ENCODE measurements at regions not wholly inside any gene's neighbourhood (a gene's known extent, or its start where the extent isn't known, plus 50 kb on each side); places are given as distances from the start of the nearest gene placed in this dataset.

GRCh38 chr20:52921340-52921739 is 50.8 kb upstream of the TSHZ2 start:
- no peak for DNase-seq

- DNase-seq, result no peak
These were observed 53.8 kb upstream of the TSHZ2 start for GRCh38 chr20:52918311-52918710.

DNA sequence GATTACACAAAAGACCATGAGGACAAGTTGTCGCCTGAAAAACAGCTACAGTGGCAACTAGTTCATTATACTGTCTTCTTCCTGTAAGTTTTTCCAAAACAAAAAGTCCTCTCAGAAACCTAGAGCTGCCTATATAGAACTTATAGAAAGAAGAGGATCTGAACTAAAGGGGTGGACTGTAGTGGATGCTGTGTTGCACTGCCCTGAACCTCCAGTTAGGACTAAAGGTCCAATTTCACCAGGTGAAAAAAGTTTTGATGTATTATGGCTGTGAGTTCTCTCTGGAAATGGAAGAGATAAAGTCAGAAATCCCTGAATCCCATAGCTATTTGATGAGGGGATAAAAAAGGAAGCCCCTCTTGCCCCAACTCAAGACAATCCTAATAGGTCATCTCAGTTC is 56.6 kb upstream of the TSHZ2 start:
- DNase-seq, result no peak

GRCh38 chr20:52914870-52915269 is 57.3 kb upstream of the TSHZ2 start:
- no peak for DNase-seq

DNA sequence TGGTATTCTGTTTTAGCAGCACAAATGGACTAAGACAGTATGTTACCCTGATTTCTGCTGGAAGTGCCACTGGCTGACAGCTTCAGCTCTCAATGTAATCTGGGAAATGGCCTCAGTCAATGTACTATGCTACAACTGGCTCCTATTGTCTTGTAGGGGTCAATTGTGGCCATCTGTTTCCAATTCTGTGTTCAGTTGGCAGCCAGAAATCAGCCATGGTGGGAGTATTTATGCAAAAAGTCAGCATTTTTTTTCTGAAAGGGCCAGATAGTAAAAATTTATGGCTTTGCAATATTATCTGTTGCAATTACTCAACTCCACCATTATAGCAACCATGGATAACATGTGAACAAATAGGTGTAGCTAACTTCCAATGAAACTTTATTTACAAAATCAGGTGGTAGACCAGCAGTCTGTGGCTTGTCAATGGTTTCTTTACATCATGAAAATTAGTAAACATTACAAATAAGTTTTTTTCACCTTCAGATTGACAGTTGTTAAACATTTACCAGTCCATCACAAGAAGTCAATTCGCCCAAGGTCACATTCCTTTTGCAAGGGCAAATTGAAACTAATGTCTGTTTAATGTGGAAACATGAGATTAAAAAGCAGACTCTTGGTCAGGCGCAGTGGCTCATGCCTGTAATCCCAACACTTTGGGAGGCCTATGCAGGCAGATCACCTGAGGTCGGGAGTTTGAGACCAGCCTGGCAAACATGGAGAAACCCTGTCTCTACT is 58.3 kb upstream of the TSHZ2 start:
- no peak for DNase-seq

DNA sequence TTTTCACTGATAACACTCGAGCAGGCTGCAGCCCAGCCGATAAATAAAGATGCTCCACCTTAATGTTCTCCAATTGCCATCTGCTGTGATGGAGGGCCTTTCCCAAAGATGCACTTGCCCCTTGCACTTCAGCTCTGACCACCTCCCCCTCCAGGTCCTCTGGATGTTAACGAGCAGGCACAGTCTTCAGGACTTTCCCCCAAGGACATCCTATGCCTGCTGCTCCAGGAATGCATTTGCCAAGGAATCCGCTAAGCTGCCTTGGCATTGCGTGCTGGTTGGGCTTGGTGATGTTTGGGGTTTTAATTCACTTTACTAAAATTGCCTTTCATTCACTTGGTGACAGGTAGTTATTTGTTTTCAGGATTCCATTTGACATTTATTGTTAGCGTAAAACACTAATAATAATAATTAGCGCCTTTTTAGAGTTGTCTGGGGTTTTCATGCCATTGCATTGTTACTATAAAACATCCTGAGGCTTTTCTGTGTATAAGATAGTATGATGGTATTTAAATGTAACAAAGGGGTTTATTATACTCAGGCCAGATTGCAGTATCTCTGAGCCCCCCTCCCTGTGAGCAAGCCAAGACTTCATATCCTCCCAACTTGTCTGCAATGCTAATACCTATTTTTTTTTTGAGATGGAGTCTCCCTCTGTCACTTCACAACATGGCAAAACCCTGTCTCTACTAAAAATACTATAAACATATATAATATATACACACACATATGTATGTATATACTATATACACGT is 66.7 kb upstream of the TSHZ2 start:
- no peak for DNase-seq

GRCh38 chr20:52904837-52905236 is 67.3 kb upstream of the TSHZ2 start:
- DNase-seq, result no peak

- DNase-seq, result no peak
These were observed 73.0 kb upstream of the TSHZ2 start for GRCh38 chr20:52899041-52899608.

DNA sequence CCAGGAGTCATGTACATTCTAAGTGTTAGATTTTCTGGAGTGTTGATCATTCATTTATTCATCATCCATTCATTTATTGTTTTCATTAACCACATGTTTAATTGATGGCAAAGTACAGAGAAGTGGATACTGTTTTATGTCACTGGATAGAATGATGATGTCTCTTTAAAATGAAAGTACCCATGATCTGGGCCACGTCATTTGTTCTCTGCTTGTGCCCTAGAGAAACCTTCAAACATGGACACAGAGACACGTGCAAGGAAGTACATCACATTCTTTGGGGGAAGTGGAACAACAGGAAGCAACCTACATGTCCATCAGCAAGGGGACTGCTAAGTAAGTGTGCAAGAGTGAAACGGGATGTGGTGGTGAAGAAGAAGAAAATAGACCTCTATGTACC is 75.8 kb upstream of the TSHZ2 start:
- DNase-seq, result no peak

- no peak for DNase-seq
These were observed 76.5 kb upstream of the TSHZ2 start for GRCh38 chr20:52895701-52896100.

GRCh38 chr20:52895235-52895634 is 76.9 kb upstream of the TSHZ2 start:
- DNase-seq, result no peak

DNA sequence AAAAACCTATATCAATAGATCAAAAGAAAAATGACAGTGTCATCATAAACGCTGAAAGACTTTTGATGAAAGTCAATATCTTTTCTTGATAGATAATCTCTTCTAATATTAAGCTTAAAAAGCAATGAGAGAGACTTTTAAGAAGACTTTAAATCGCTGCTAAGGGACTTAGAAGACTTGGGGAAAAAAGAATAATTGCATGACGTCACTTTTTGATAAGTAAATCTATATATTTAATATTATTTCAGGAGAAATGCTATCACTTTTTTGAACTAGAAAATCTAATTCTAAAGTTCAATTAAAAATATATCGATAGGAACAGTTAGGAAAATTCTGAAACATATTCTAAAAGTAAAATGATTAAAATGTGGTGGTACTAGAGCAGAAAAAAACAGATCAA is 78.7 kb upstream of the TSHZ2 start:
- no peak for DNase-seq

DNA sequence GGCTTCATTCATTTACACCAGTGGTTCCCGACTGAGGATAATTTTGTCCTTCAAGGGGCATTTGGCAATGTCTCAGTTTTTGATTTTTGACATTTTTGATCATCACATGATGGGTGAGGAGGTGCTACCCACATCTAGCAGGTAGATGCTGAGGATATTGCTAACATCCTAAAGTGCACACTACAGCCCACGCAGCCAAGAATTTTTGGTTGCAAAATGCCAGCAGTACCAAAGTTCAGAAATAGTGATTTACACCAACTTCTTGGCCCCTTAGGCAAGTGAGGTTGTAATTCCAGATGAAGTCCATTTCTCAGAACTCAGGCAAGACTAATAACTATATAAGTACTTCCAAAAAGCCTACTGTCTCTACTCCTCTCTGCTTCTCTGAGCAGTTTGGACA is 80.1 kb upstream of the TSHZ2 start:
- DNase-seq, result no peak

DNA sequence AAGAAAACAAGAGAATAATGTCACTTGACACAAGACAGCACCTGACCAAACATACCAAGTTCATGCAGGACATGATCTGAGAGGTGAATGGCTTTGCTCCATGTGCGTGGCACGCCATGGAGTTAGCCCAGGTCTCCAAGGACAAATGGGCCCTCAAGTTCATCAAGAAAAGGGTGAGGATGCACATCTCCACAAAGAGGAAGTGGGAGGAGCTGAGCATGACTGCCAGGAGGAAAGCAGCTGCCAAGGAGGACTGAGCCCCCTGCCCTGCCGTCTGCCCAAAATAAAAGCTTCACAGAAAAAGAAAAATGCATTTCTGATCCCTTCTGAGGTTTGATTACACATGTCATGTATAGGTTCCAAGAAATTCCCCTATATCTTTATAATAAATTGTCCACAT is 82.0 kb upstream of the TSHZ2 start:
- DNase-seq, result no peak

GRCh38 chr20:52889225-52889624 is 82.9 kb upstream of the TSHZ2 start:
- no peak for DNase-seq

DNA sequence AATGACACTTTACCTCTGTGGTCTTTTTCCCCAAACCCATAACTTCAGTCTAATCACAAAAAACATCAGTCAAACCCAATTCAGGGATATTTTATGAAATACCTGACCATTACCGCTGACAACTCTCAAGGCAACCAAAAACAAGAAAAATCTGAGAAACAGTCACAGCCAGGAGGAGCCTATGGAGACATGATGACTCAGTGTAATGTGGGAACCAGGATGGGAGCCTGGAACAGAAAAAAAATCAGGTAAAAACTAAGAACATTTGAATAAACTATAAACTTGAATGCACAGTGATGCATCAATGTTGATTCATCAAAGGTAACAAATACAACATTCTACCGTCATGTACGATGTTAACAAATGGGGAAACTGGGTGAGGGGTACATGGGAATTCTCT is 84.1 kb upstream of the TSHZ2 start:
- no peak for DNase-seq

DNA sequence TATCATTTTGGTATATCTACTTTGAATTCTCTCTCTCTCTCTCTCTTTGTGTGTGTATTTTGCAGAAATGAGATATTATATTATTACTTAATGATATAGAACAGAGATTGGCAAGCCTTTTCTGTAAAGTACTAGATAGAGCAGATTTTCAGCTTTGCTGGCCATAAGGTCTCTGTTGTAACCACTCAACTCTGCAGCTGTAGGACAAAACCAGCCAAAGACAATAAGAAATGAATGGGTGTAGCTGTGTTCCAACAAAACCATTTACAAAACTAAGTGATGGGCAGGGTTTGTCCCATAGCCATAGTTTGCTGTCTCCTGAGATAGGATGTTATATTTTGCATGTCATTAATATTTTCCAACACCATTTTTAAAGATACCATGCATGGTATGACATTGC is 91.2 kb upstream of the TSHZ2 start:
- DNase-seq, result no peak

DNA sequence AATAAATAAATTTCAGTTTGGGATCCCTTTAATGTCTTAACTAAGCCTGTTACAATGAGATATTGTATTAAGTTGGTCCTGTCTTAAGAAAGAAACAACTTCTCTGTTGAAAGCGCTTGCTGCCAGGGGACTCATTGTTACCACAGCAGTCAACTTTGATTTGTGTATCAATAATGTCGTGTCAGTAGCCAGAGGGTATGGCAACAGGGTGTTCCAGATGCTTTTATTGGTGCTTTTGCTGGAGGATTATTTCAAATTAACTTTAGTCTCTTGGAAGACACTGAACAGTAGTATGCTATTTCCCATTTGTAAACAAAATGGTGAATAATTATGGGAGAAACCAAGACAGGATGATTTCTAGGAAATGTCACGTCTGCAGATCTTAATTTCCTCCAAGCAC is 91.9 kb upstream of the TSHZ2 start:
- no peak for DNase-seq

GRCh38 chr20:52874241-52874640 is 97.9 kb upstream of the TSHZ2 start:
- no peak for DNase-seq

GRCh38 chr20:52869698-52870501 is 102.3 kb upstream of the TSHZ2 start:
- DNase-seq, result no peak

DNA sequence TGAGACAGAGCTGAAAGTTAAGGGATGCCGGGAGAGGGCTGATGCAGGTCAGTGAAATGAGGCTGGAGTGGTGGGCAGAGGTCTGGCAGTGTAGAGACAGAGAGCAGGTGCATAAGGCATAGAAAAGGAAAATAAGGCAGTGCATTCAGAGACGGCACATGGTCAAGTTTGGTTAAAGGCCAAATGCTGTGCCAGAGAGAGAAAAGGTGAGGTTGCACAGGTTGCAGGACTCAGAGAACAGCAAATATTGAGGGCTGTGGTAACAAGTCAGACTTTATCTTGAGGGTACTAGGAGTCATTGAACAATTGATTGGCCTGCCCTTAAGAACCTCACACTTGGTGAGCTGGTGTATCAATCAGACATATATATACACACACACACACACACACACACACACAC is 102.9 kb upstream of the TSHZ2 start:
- no peak for DNase-seq

GRCh38 chr20:52867305-52867704 is 104.9 kb upstream of the TSHZ2 start:
- DNase-seq, result no peak

DNA sequence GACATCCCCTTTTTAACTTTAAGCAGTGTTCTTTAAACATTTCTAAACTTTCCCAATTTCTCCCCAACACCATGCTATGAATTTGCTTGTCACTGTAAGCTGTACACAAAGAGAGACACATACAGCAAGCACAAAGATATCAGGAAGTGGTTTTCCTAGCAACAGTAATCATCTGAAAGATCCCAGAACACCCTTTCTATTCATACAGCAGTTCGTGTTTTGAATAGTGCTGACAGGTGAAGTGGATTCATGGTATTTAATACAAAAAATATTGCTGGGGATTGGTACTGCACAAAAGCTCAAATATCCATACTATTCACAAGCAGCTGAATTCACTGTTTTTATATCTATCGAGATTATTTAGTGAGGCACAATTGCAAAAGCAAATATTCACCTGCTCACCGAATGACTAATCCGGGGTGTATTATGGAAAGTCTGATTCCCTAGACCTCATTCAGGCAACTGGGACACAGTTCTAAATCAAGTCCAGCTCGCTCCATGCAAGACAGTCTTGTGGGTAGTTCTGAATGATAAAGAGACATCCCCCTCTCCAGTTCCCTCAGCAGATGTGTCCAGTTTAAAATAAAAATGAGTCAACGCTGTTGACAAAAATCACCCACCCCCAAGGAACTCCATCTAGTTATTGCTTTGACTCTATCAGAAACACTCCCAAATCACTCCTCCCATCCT is 107.1 kb upstream of the TSHZ2 start:
- no peak for DNase-seq

Measured in AML-193 (cell line).